ENCODE measurements at regions not wholly inside any gene's neighbourhood (a gene's known extent, or its start where the extent isn't known, plus 50 kb on each side); places are given as distances from the start of the nearest gene placed in this dataset.
"Not testable (repeated sequence)": the region's sequence is repeated elsewhere in the genome, so short reads cannot be mapped to it uniquely, and the experiment has no call there.

GRCh38 chr5:54383225-54383901 is 72.1 kb upstream of the HSPB3 start:
- ATAC-seq = no peak
- FAIRE-seq = no peak
- Histone ChIP-seq H3K27ac (no peak overlapping the region), H3K9me3 (no peaks in the 10 kb centered on the region), H3K4me1 (no peaks in the 10 kb centered on the region), H3K4me3 (no peak overlapping the region), H3K4me2 (no peak overlapping the region)
- 50% methylated on average over 3 of the region's 3 CpGs for WGBS (ENCODE audit: missing lambda C conversion rate)
- no peak for DNase-seq (ENCODE audit: low read depth in 1 of 2, low spot score in 1 of 2)
- ChIA-PET POLR2A (no interaction called here), CTCF (no interaction called here)
- TF ChIP-seq, protein P1, sequence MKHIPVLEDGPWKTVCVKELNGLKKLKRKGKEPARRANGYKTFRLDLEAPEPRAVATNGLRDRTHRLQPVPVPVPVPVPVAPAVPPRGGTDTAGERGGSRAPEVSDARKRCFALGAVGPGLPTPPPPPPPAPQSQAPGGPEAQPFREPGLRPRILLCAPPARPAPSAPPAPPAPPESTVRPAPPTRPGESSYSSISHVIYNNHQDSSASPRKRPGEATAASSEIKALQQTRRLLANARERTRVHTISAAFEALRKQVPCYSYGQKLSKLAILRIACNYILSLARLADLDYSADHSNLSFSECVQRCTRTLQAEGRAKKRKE (CRISPR knock-in tag; IDR thresholded peaks at IDR 0.05; ENCODE audit: low read depth) = no peak
- no peak for TF ChIP-seq NFE2L2 (conservative IDR thresholded peaks at IDR 0.05; ENCODE audit: low read length)
- no peak for TF ChIP-seq MAX (IDR thresholded peaks at IDR 0.05)
- no peak for TF ChIP-seq RCOR1 (IDR thresholded peaks at IDR 0.05; ENCODE audit: low read depth, low read length)
- TF ChIP-seq PHF8 (IDR thresholded peaks at IDR 0.05; ENCODE audit: borderline replicate concordance, low read depth) = no peak
- no peak for TF ChIP-seq HDAC2 (IDR thresholded peaks at IDR 0.05)
- TF ChIP-seq HOXA7 (CRISPR knock-in tag; IDR thresholded peaks at IDR 0.05) = no peak
- no peak for TF ChIP-seq EHF (CRISPR knock-in tag; IDR thresholded peaks at IDR 0.05)
- TF ChIP-seq SMC3 (IDR thresholded peaks at IDR 0.05) = no peak
- no peak for TF ChIP-seq CHD4 (IDR thresholded peaks at IDR 0.05; ENCODE audit: borderline replicate concordance)
- TF ChIP-seq POLR2A (IDR thresholded peaks at IDR 0.05; ENCODE audit: low read length) = no peak
- TF ChIP-seq RNF2 (IDR thresholded peaks at IDR 0.05; ENCODE audit: borderline replicate concordance, low read depth) = no peak
- no peak for TF ChIP-seq HOXB5 (CRISPR knock-in tag; IDR thresholded peaks at IDR 0.05)
- TF ChIP-seq ZSCAN20 (CRISPR knock-in tag; IDR thresholded peaks at IDR 0.05) = no peak
- TF ChIP-seq ESRRA (IDR thresholded peaks at IDR 0.05; ENCODE audit: borderline replicate concordance, low read length) = no peak
- no peak for TF ChIP-seq MYC (IDR thresholded peaks at IDR 0.05; ENCODE audit: borderline replicate concordance, low read length)
- no peak for TF ChIP-seq RARB (CRISPR knock-in tag; IDR thresholded peaks at IDR 0.05)
- TF ChIP-seq RAD21 (conservative IDR thresholded peaks at IDR 0.05 in 1 of 2, IDR thresholded peaks at IDR 0.05 in 1 of 2) = no peak

DNA sequence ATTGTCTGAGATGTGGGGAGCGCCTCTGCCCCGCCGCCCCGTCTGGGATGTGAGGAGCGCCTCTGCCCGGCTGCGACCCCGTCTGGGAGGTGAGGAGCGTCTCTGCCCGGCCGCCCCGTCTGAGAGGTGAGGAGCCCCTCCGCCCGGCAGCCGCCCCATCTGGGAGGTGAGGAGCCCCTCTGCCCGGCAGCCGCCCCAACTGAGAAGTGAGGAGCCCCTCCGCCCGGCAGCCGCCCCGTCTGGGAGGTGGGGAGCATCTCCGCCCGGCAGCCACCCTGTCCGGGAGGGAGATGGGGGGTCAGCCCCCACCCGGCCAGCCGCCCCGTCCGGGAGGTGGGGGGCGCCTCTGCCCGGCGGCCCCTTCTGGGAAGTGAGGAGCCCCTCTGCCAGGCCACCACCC is 70.9 kb upstream of the ARL15 start:
- H3K4me2 ChIP-seq; H3K4me1 ChIP-seq; H3K4me3 ChIP-seq; CTCF ChIA-PET; FAIRE-seq; H3K9me3 ChIP-seq; ATAC-seq; POLR2A ChIA-PET; DNase-seq (ENCODE audit: low read depth in 1 of 2, low spot score in 1 of 2); H3K27ac ChIP-seq: not testable (repeated sequence)
- no CpG with 5 or more reads among the region's 31 CpGs for WGBS (ENCODE audit: missing lambda C conversion rate)

DNA sequence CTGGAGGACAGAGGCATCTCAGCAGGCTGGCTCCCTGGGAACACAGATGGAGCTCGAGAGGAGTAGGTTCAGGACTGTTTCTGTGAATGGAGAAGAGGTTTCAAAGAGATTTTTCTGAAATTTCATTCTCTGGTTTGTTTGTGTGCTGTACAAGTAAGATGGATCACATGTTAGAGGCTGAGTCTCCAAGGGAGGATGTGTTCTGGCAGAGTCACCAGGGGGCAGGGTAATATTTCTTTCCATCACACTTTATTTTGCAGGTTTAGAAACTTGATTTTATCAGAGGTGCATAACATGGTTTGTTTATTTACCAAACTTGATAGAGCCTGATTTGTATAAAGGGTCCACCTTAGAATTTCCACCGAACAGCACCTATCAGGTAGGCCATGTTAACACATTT is 69.2 kb upstream of the ARL15 start:
- Histone ChIP-seq H3K4me2 (no peak overlapping the region), H3K27ac (no peak overlapping the region), H3K4me1 (no peaks in the 10 kb centered on the region), H3K9me3 (no peaks in the 10 kb centered on the region), H3K4me3 (no peak overlapping the region)
- no peak for FAIRE-seq
- TF ChIP-seq RAD21 (conservative IDR thresholded peaks at IDR 0.05 in 1 of 2, IDR thresholded peaks at IDR 0.05 in 1 of 2) = 0 out of 5 replicates have a peak, but pooled peaks of 1 of the 2 experiments have one; percentile 7
- TF ChIP-seq ESRRA (IDR thresholded peaks at IDR 0.05; ENCODE audit: borderline replicate concordance, low read length) = no peak
- TF ChIP-seq HOXB13 (CRISPR knock-in tag; IDR thresholded peaks at IDR 0.05; ENCODE audit: low read depth) = no peak
- DNase-seq (ENCODE audit: low read depth in 1 of 2, low spot score in 1 of 2) = no peak
- CTCF ChIA-PET = interaction anchor here (0.9 to 1.5 kb wide), 5 partner anchors 22 to 516 kb away, joined by 3 to 5 read pairs (median 3); no protein-coding TSS in a partner anchor
- POLR2A ChIA-PET = no interaction called here
- WGBS (ENCODE audit: missing lambda C conversion rate) = 42% methylated on average over 2 of the region's 2 CpGs
- no peak for ATAC-seq

DNA sequence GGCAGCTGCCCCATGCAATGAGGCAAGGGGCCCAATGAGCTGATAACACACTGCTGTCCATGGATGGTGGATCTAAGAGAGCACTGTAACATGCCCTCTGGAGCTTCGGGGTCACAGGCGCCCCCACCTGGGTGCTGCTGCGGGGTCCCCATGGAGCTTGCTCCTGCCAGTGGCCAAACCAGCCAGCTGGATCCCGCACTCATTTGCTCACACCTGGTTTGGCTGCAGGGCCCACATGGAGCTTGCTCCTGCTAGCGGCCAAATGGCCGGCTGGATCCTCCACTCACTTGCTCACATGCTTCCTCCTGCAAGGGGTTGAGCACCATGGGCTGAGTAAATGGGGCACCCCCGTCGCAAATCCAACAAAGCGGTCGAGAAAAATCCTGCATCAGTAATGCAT is 68.3 kb upstream of the ARL15 start:
- Histone ChIP-seq H3K27ac (no peak overlapping the region), H3K9me3 (no peaks in the 10 kb centered on the region), H3K4me1 (no peaks in the 10 kb centered on the region), H3K4me2 (no peak overlapping the region), H3K4me3 (no peak overlapping the region)
- FAIRE-seq (no peak), ATAC-seq (no peak), DNase-seq (ENCODE audit: low read depth in 1 of 2, low spot score in 1 of 2) (no peak)
- CTCF ChIA-PET = interaction anchor here (0.7 to 1.5 kb wide), 4 partner anchors 111 to 517 kb away, joined by 3 to 5 read pairs (median 4); no protein-coding TSS in a partner anchor
- POLR2A ChIA-PET = no interaction called here
- 68% methylated on average over 8 of the region's 10 CpGs for WGBS (ENCODE audit: missing lambda C conversion rate)
- TF ChIP-seq MAZ (IDR thresholded peaks at IDR 0.05; ENCODE audit: borderline replicate concordance, low read depth, low read length) (no peak), EHF (CRISPR knock-in tag; IDR thresholded peaks at IDR 0.05) (no peak), TFCP2L1 (CRISPR knock-in tag; IDR thresholded peaks at IDR 0.05) (no peak), BHLHE40 (IDR thresholded peaks at IDR 0.05; ENCODE audit: low read depth, low read length) (no peak), SREBF2 (IDR thresholded peaks at IDR 0.05) (no peak), TP53 (CRISPR knock-in tag; IDR thresholded peaks at IDR 0.05) (no peak), SMC3 (IDR thresholded peaks at IDR 0.05) (no peak), ZFP36 (IDR thresholded peaks at IDR 0.05; ENCODE audit: borderline replicate concordance, partially characterized antibody) (no peak), ESRRA (IDR thresholded peaks at IDR 0.05; ENCODE audit: borderline replicate concordance, low read length) (no peak)

- FAIRE-seq; ATAC-seq; H3K9me3 ChIP-seq; H3K4me3 ChIP-seq; DNase-seq (ENCODE audit: low read depth in 1 of 2, low spot score in 1 of 2); POLR2A ChIA-PET; H3K4me2 ChIP-seq; H3K27ac ChIP-seq; H3K4me1 ChIP-seq; CTCF ChIA-PET: not testable (repeated sequence)
- 53% methylated on average over 1 of the region's 1 CpG for WGBS (ENCODE audit: missing lambda C conversion rate)
Observed at GRCh38 chr5:54377339-54377738, 67.0 kb upstream of the ARL15 start.
